NCI-H748 treated with DMSO at 0.1 percent for 48 hours (cell line): ENCODE measurements at regions not wholly inside any gene's neighbourhood (a gene's known extent, or its start where the extent isn't known, plus 50 kb on each side); places are given as distances from the start of the nearest gene placed in this dataset.
"Not testable (repeated sequence)": the region's sequence is repeated elsewhere in the genome, so short reads cannot be mapped to it uniquely, and the experiment has no call there.

Source experiments
- DNase-seq: peaks from one replicate; lab custom pipeline; 2025; lab: John Stamatoyannopoulos, UW

DNA sequence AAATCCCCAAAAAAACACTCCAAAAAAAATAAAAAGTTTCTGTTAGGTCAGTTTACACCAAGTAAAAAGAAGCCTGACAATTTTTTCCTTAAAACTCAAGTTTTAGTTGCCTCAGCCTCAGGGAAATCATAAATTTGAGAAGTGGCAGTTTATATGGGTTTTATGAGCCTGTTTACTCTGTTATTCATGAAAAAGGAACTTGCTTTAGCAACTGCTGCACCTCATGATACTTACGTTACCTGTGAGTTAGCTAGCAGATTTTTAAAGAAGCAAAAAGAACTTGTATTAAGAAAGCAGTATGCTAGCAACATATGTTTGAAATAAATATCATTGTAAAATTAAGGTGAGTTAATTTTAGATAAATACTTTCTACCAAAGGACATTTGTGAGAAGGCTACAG is 1264.5 kb upstream of the PHF14 start:
- no peak for DNase-seq

DNA sequence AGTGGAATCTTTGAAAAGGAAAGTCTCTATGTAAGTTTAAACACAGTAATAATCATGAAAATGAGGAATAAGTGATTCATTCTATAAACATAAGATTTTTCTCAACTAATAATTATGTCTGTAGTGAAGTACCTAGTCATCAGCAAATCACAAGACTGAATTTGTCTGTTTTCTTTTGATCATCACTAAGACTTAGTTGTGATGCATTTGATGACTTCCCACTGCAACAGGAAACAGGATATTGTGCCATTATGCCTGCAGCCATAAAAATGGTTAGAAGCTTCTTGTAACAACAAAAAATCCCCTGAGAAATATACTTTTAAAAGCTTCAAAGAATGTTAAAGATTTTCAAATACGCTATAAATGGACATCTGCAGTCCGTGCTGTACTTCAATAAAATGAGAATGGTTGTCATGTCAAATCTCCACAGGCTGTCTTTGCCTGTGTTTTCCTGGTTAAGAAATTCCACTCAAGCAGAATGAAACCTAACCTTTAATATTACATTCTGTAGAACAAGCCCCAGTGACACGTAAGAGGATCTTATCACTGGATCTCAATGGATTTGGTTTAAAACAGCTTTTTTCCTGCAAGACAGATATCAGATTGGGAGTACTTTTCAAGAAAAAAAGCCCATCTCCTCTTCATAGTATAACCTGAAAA is 1262.3 kb upstream of the PHF14 start:
- DNase-seq: no peak

DNA sequence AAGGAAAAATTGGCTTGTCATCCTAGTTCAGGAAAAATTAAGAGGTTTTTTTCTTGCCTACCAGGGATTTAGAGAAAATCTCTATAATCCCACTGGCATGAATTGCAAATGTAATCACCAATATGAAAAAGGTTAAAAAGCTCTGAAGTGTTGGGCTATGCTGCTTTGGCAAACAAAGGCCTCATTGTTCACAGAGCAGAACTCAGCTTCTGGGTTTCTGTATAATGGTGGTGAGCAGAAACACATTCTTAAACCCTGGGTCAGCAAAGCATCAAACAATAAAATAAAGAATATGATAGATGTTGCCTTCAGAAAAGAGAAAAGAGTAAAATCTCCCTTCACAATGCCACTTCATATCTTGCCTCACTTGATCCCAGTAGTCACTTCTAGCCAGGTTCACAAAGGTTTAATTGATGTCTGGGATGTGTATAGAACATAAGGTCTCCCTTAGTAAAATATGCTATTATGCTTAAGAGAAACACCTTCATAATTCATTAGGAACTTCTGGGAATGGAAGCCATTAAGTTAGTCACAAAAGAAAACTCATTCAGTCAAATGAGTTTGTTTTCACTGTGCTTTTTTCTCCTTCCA is 1255.5 kb upstream of the PHF14 start:
- no peak for DNase-seq

DNA sequence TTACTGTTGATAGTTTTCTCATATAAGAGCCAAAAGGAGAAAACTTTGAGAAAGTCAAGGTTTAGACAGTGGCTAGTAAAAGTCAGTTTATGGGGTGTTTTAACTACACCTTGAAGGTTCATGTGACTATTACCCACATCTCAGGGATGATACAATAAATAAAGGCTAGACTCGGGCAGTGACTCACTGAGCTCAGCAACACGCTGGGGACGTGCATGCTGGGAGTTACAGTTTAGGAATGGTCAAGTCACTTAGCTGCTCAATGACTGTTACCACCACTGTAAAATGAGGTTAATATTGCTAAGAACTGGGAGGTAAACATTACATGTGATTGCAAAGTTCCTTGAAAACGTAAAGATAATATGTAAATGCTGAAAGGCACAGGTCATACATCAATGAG is 1254.4 kb upstream of the PHF14 start:
- DNase-seq: no peak

DNA sequence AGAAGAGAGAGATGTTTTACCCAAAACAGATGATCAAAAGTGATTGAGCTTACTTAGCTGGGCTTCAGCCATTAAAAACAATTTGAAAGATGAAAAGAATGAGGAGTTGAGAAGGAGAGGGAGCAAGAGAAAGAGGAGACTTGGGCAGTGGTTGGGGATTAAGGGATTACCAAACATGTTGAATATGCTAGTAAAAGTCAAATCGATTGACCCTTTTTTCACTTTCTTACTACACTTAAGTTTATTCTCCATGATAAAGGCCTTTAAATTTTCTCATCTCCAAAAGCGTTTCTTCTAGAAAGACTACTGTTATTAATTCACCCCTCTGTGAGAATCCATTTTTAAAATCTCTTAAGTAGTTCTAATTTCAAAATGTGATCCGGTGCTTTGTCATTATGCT is 1254.0 kb upstream of the PHF14 start:
- no peak for DNase-seq

DNA sequence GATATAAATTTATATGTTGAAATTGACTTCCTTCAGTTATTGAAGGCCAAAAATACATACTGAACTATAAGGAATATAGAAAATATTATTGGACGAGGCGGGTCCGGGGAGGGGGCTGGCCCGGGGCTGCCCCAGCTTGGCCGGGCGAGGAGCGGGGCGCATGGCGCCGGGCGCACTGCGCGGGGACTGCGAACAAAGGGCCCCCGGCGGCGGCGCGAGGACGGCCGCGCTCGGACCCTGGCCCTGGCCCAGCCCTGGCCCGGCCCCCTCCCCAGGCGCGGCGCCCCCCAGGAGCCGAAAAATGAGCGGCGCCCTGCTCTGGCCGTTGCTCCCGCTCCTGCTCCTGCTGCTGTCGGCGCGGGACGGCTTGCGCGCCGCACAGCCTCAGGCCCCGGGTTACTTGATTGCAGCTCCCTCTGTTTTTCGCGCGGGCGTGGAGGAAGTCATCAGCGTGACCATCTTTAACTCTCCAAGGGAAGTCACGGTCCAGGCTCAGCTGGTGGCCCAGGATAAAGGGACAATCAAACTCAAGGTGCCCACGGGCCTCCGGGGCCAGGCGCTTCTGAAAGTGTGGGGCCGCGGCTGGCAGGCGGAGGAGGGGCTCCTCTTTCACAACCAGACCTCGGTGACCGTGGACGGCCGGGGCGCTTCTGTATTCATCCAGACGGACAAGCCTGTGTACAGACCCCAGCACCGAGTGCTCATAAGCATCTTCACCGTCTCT is 1247.6 kb upstream of the PHF14 start:
- not testable (repeated sequence) for DNase-seq

DNA sequence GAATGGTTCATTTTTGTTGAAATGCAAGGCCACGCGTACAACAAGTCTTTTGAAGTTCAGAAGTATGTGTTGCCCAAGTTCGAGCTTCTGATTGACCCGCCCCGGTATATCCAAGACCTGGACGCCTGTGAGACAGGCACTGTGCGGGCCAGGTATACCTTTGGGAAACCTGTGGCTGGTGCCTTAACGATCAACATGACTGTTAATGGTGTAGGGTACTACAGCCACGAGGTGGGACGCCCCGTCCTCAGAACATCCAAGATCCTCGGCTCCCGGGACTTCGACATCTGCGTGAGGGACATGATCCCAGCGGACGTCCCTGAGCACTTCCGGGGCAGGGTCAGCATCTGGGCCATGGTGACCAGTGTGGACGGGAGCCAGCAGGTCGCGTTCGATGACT is 1246.9 kb upstream of the PHF14 start:
- DNase-seq: not testable (repeated sequence)

DNA sequence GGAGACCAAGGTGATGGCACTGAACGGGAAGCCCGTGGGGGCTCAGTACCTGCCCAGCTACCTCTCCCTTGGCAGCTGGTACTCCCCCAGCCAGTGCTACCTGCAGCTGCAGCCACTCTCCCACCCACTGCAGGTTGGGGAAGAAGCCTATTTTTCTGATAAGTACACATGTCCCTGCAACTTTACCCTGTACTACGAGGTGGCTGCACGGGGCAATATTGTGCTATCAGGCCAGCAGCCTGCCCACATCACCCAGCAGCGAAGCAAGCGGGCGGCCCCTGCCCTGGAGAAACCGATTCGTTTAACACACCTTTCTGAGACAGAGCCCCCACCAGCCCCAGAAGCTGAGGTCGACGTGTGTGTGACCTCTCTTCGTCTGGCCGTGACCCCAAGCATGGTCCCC is 1246.2 kb upstream of the PHF14 start:
- DNase-seq: not testable (repeated sequence)

DNA sequence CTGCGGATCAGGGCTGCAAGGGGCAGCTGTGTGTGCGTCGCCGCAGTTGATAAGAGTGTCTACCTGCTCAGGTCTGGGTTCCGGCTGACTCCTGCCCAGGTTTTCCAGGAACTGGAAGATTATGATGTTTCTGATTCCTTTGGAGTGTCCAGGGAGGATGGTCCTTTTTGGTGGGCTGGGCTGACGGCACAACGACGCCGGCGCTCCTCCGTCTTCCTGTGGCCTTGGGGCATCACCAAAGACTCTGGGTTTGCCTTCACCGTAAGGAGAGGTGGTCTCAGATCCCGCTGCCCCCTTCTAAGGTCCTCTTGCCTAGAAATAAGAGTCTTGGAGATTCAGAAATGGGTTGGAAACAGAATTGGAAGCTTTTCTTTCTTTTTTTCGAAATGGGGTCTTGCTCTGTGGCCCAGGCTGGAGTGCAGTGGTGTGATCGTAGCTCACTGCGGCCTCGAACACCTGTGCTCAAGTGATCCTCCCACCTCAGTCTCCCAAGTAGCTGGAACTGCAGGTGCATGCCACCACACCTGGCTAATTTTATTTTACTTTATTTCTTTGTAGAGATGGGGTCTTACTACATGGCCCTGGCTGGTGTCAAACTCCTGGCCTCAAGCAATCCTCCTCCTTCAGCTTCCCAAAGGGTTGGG is 1245.5 kb upstream of the PHF14 start:
- DNase-seq: not testable (repeated sequence)

DNA sequence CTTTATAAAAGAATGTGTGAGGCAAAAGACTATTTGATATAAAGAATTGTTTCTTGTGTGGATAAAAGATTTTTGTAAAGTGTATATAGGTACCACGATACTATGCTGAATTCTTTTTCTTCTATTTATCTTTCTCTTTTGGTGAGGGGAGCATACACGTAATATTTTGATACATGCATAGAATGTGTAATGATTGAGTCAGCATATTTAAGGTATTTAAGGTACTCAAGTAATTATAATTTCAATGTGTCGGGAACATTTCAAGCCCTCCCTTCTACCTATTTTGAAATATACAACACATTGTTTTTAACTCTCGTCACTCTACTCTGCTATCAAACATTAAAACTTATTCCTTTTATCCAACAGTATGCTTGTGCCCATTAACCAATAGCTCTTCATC is 1221.6 kb upstream of the PHF14 start:
- no peak for DNase-seq

DNA sequence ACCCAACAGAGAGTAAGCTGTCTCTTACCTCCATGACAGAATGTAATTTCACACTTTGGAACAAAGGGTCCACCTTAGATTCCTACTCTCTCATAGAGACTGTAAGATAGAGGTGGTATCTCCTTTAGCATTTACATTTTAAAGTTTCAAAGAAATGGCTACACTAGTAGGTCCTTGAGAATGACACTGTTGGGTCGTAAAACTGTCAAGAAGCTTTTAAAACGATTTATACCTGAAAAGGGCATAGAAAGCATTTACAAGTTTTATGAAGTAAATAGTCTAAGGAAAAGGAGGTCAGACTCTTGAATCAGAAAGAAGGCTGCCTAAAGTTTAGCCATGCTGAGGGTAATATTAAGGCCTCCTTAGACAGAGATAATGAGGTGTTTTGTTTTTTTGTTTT is 1212.4 kb upstream of the PHF14 start:
- no peak for DNase-seq

DNA sequence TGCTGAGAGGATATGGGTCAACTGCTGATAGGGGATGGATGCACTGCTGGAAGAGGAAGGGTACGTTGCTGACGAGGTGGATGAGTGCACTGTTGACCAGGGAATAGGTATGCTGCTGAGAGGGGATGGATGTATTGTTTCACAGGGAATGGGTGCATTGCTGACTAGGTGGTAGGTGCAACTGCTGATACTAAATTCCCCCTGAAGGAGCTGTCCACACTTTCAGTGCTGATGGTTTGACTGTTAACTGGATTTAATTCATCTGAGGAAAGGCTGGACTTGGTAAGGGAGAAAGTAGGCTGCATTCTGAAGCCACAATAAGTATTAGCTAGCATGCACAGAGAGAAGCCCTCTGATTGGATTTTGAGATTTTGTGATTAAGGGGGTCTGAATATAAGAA is 1196.8 kb upstream of the PHF14 start:
- no peak for DNase-seq

DNA sequence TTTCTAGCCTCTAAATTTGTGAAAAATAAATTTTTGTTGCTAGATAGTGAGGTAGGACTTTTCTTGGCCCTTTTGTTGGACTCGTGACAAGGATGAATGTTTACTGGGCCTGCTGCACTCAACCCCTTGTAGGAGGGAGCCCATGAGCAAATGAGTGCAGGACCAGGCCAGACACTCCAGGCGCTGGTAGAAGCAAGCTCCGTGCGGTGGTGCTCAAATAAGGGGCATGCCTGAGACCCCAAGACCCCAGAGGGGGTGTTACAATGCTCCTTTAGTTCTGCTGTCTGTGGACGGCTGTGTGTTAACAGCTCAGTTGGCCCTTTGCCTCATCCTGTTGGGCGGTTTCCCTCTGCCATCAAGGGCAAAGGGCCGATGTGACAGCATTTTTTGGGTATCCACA is 1195.3 kb upstream of the PHF14 start:
- DNase-seq: no peak

DNA sequence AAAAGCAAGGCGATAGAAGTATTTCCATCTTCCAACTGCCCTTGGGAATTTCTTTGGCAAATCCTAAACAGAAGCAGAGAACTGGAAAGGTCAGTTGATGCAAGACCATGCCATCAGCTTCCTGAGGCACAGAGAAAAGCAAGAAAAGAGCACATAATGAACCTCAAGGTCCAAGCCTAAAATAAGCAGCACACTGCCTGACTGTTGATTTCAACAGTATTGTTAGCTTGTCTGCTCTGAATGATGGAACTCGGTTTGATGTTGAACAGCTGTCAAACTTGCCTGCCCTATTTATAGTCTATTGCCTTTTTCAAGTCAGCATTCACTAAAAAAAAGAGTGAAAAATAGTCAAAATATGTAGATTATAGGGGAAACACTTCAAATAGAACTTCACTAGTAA is 1192.0 kb upstream of the PHF14 start:
- DNase-seq: no peak

DNA sequence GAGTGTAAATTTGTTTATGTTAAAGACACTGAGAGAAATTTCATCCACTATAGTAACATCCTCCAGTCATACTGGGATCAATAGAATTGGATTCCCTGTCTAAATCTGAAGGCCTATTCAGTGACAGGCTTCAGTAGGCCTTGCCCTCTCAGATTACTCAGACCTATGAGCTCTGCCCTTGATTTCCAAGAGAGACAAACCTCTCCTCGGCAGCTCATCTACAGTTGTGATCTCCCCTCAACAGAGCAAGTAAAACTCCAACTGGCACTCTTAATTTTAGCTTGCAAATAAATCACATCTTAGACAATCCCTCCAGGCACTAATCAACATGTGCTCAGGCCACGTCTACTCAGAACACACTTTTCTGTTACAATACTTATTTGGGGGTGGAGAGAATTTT is 1191.4 kb upstream of the PHF14 start:
- no peak for DNase-seq

DNA sequence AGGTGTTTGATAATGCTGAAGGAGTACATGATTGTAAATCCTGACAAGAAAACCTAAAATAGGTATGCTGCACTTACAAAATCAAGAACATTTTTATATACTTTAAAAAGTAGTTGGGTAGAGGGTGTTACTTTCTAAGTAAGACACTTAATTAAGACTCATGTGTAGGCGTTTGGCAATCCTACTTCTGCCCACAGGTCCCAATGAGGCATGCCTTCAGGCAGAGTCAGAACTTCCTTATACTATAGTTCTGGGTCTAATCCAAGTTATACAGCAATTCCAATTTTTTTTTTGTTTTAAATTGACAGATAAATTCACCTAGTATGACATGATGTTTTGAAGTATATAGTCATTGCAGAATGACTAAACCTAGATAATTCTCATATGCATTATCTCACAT is 1188.5 kb upstream of the PHF14 start:
- DNase-seq: no peak

DNA sequence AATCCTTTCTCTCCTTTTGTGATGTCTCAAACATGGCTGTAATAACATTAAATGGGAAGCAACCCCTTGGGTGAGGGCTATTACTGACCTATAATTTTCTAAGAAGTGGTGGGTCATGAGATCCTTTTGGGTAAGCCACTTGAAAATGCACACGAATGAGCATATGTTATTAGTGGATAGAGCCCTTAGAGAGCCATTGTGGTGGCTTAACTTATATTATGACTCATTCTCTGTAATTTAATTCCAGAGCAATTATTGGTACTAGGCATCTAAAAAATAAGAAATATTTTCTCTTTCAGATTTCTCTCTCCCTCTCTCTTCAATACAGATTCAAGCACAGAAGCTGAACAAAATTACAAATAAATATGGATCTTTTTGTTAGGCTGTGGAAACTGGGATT is 1177.4 kb upstream of the PHF14 start:
- no peak for DNase-seq

DNA sequence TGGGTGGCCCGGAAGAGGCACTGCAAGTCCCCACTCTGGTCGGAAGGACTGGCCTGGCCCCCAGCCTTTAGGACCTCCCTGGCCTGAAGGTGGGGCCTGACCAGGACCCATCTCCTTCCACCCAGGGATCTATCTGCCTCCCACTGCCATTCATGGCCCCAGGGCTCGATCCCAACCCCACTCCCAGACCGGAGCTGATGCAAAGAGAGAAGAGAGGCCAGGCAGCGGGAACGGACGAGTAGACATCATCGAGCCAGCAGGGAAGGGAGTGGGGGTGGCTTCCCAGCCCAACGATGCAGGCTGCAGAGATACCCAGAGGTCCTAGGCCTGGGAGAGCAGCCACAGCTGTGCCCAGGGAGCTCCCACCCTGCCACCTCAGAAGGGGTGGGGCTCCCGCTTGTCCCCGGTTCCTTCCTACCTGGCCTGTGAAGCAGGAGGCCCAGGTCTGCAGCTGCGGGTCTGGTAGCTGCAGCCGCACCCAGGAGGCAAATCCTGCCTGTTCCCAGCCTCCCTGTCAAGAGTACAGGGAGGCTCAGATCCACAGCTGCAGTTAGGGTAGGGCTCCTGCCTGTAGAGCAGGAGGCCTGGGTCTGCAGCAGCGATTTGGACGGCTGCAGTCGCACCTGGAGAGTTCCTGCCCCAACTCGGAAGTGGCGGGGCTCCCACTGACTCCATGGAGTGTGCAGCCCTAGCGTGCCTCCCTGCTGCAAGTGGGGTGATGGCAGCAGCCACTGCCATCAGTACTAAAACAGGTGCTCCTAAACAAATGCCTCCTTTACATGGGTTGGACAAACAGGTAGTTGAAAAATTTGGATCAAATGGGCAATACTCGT is 1151.0 kb upstream of the PHF14 start:
- DNase-seq: no peak

DNA sequence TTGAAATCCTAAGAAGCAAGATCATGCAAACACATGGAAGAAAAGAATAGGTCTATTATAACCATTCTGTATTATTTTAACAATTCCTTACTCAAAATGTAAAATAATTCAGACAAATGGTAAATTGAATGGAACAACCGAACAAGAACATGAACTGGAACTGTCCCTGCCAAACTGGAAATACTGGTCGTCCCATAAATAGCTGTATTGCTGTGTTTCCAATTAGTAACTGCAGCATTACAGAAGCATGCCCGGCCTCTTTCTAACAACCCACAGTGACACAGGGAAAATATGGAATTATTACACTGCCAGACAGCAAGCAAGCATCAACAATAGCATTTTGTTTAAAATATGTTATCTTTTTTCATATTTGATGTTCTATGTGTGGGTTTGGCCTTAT is 1138.5 kb upstream of the PHF14 start:
- no peak for DNase-seq

DNA sequence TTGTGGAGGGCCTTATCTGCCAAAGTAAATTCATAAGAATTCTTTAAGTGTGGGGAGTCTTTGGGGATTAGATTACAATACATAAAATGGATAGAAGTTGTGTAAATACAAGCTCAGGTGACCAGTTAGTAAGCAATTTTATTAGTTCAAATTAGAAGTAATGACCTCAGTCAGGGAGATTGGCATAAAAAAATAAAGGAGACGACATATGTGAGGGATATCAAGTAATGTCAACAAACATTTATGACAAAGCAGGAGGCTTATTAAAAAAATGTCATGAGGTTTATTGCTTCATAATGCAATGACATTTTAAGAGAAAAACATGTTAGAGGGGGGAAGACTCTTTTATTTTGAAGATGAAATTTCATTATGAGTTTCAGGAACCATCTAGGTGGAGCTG is 1137.0 kb upstream of the PHF14 start:
- no peak for DNase-seq

DNA sequence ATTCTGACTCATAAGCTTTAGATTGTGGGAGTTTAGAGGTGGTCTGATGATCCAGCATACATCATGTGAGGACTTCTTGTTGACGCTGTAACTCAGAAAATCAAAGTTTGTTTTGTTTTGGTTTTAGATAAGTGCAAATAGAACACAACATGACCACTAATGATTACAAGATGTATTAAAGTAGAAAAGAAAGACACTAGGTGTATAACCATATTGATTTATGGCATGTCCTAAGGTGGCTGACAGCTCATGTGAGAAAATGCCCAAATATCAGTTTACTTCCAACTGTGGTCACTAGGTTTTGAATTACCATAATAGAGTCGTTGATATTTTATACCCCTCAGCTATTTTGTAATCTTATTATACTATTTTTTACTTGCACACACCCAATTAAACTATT is 1131.4 kb upstream of the PHF14 start:
- no peak for DNase-seq

DNA sequence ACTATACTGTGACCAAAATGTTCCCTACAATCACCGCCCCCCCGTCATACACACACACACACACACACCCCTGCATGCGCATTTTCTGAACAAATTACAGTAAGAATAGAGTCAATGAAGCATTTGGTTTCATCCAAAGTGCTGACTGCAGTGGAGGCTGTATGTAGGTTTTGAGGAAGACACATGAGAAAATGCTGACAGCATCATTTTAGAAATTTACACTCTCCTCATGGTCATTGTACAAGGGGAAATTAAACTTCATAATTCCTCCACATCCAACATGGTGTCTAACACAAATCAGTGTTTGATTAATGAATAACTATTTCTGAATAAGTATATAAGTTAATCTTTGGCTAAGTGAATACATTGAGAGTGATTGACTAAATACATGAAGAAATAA is 1126.8 kb upstream of the PHF14 start:
- DNase-seq: no peak
